ENCODE measurements at regions not wholly inside any gene's neighbourhood (a gene's known extent, or its start where the extent isn't known, plus 50 kb on each side); places are given as distances from the start of the nearest gene placed in this dataset.

DNA sequence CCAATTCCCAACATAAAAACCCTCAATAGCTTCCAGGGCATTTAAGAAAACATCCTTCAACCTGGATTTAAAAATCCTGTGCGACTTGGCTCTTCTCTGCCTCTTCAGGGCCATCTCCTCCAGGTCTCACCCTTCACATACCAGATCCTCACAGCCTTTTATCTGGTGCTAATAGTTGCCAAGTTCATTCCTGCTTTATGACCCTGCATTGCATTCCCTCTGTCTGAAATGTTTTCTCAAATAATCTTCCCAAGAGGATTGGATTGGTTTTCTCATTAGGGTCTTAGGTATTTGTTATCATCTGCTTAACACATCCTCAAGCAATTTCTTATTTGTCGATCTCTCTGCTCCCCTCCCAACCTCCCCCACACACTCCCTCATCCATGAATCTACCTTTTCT is 832.0 kb downstream of the GALC start:
- TF ChIP-seq POLR2A (IDR thresholded peaks at IDR 0.05; ENCODE audit: low read depth, low read length) (no peak), RAD21 (IDR thresholded peaks at IDR 0.05; ENCODE audit: low read length) (no peak), MXI1 (IDR thresholded peaks at IDR 0.05; ENCODE audit: borderline replicate concordance, low read depth, low read length) (no peak), MAZ (IDR thresholded peaks at IDR 0.05; ENCODE audit: borderline replicate concordance, low read depth, low read length) (no peak), NFE2L2 (IDR thresholded peaks at IDR 0.05; ENCODE audit: low read depth, low read length) (no peak), CEBPB (IDR thresholded peaks at IDR 0.05; ENCODE audit: low read depth, low read length) (no peak), RFX5 (IDR thresholded peaks at IDR 0.05; ENCODE audit: low read depth, low read length) (no peak)
- TF ChIP-seq, protein P1, sequence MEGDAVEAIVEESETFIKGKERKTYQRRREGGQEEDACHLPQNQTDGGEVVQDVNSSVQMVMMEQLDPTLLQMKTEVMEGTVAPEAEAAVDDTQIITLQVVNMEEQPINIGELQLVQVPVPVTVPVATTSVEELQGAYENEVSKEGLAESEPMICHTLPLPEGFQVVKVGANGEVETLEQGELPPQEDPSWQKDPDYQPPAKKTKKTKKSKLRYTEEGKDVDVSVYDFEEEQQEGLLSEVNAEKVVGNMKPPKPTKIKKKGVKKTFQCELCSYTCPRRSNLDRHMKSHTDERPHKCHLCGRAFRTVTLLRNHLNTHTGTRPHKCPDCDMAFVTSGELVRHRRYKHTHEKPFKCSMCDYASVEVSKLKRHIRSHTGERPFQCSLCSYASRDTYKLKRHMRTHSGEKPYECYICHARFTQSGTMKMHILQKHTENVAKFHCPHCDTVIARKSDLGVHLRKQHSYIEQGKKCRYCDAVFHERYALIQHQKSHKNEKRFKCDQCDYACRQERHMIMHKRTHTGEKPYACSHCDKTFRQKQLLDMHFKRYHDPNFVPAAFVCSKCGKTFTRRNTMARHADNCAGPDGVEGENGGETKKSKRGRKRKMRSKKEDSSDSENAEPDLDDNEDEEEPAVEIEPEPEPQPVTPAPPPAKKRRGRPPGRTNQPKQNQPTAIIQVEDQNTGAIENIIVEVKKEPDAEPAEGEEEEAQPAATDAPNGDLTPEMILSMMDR (conservative IDR thresholded peaks at IDR 0.05; ENCODE audit: low read depth, low read length): no peak
- TF ChIP-seq, protein P2, sequence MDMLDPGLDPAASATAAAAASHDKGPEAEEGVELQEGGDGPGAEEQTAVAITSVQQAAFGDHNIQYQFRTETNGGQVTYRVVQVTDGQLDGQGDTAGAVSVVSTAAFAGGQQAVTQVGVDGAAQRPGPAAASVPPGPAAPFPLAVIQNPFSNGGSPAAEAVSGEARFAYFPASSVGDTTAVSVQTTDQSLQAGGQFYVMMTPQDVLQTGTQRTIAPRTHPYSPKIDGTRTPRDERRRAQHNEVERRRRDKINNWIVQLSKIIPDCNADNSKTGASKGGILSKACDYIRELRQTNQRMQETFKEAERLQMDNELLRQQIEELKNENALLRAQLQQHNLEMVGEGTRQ (IDR thresholded peaks at IDR 0.05; ENCODE audit: low read depth, low read length): no peak

All from IMR-90 (cell line).